ENCODE measurements at regions not wholly inside any gene's neighbourhood (a gene's known extent, or its start where the extent isn't known, plus 50 kb on each side); places are given as distances from the start of the nearest gene placed in this dataset.
"Not testable (repeated sequence)": the region's sequence is repeated elsewhere in the genome, so short reads cannot be mapped to it uniquely, and the experiment has no call there.

GRCh38 chr18:39450958-39451357 is 1885.4 kb upstream of the CELF4 start:
- no peak overlapping the region for H3K9ac ChIP-seq
- no peaks in the 10 kb centered on the region for H4K20me1 ChIP-seq (ENCODE audit: insufficient read depth)
- TF ChIP-seq CTCF (conservative IDR thresholded peaks at IDR 0.05; ENCODE audit: low read depth, low read length) = no peak
- H3K27me3 ChIP-seq (ENCODE audit: insufficient read depth, low read depth) = no peaks in the 10 kb centered on the region
- H3K4me2 ChIP-seq = no peak overlapping the region
- no peaks in the 10 kb centered on the region for H3K79me2 ChIP-seq (ENCODE audit: insufficient read depth, low read depth)
- H3K27ac ChIP-seq = no peak overlapping the region
- no peak overlapping the region for H2AFZ ChIP-seq (ENCODE audit: low read depth)
- no peaks in the 10 kb centered on the region for H3K36me3 ChIP-seq (ENCODE audit: insufficient read depth)
- H3K4me1 ChIP-seq (ENCODE audit: low read depth, poor library complexity, severe bottlenecking) = peaks cover 8% of the 10 kb centered on the region
- H3K4me3 ChIP-seq (IDR thresholded peaks at IDR 0.05; ENCODE audit: insufficient read depth, low read depth, low read length) = no peak overlapping the region

GRCh38 chr18:39449566-39449965 is 1884.0 kb upstream of the CELF4 start:
- peaks cover 16% of the 10 kb centered on the region for H3K4me1 ChIP-seq (ENCODE audit: low read depth, poor library complexity, severe bottlenecking)
- no peaks in the 10 kb centered on the region for H3K79me2 ChIP-seq (ENCODE audit: insufficient read depth, low read depth)
- no peak overlapping the region for H3K4me3 ChIP-seq (IDR thresholded peaks at IDR 0.05; ENCODE audit: insufficient read depth, low read depth, low read length)
- H3K27ac ChIP-seq = no peak overlapping the region
- H3K27me3 ChIP-seq (ENCODE audit: insufficient read depth, low read depth) = no peaks in the 10 kb centered on the region
- H3K36me3 ChIP-seq (ENCODE audit: insufficient read depth) = no peaks in the 10 kb centered on the region
- TF ChIP-seq CTCF (conservative IDR thresholded peaks at IDR 0.05; ENCODE audit: low read depth, low read length) = no peak
- no peak overlapping the region for H3K4me2 ChIP-seq
- no peak overlapping the region for H2AFZ ChIP-seq (ENCODE audit: low read depth)
- no peak overlapping the region for H3K9ac ChIP-seq
- no peaks in the 10 kb centered on the region for H4K20me1 ChIP-seq (ENCODE audit: insufficient read depth)

GRCh38 chr18:39448942-39449341 is 1883.3 kb upstream of the CELF4 start:
- Histone ChIP-seq H3K4me2 (no peak overlapping the region), H3K36me3 (ENCODE audit: insufficient read depth) (no peaks in the 10 kb centered on the region), H3K4me1 (ENCODE audit: low read depth, poor library complexity, severe bottlenecking) (peaks cover 11% of the 10 kb centered on the region), H4K20me1 (ENCODE audit: insufficient read depth) (no peaks in the 10 kb centered on the region), H2AFZ (ENCODE audit: low read depth) (no peak overlapping the region), H3K79me2 (ENCODE audit: insufficient read depth, low read depth) (no peaks in the 10 kb centered on the region), H3K27me3 (ENCODE audit: insufficient read depth, low read depth) (no peaks in the 10 kb centered on the region), H3K4me3 (IDR thresholded peaks at IDR 0.05; ENCODE audit: insufficient read depth, low read depth, low read length) (no peak overlapping the region), H3K9ac (no peak overlapping the region), H3K27ac (no peak overlapping the region)
- no peak for TF ChIP-seq CTCF (conservative IDR thresholded peaks at IDR 0.05; ENCODE audit: low read depth, low read length)

- H3K27me3 ChIP-seq (ENCODE audit: insufficient read depth, low read depth); H3K9ac ChIP-seq; H3K4me3 ChIP-seq (IDR thresholded peaks at IDR 0.05; ENCODE audit: insufficient read depth, low read depth, low read length); H2AFZ ChIP-seq (ENCODE audit: low read depth); H3K4me2 ChIP-seq; H3K79me2 ChIP-seq (ENCODE audit: insufficient read depth, low read depth); H3K4me1 ChIP-seq (ENCODE audit: low read depth, poor library complexity, severe bottlenecking); H4K20me1 ChIP-seq (ENCODE audit: insufficient read depth); H3K27ac ChIP-seq; H3K36me3 ChIP-seq (ENCODE audit: insufficient read depth): not testable (repeated sequence)
Observed at GRCh38 chr18:39444957-39445356, 1879.4 kb upstream of the CELF4 start.

GRCh38 chr18:39441648-39442047 is 1876.0 kb upstream of the CELF4 start:
- no peak overlapping the region for H3K4me2 ChIP-seq
- peaks cover 8% of the 10 kb centered on the region for H3K4me1 ChIP-seq (ENCODE audit: low read depth, poor library complexity, severe bottlenecking)
- H3K27me3 ChIP-seq (ENCODE audit: insufficient read depth, low read depth) = no peaks in the 10 kb centered on the region
- TF ChIP-seq CTCF (conservative IDR thresholded peaks at IDR 0.05; ENCODE audit: low read depth, low read length) = no peak
- H3K27ac ChIP-seq = no peak overlapping the region
- no peaks in the 10 kb centered on the region for H4K20me1 ChIP-seq (ENCODE audit: insufficient read depth)
- no peaks in the 10 kb centered on the region for H3K79me2 ChIP-seq (ENCODE audit: insufficient read depth, low read depth)
- H2AFZ ChIP-seq (ENCODE audit: low read depth) = no peak overlapping the region
- no peak overlapping the region for H3K4me3 ChIP-seq (IDR thresholded peaks at IDR 0.05; ENCODE audit: insufficient read depth, low read depth, low read length)
- no peak overlapping the region for H3K9ac ChIP-seq
- H3K36me3 ChIP-seq (ENCODE audit: insufficient read depth) = no peaks in the 10 kb centered on the region
